IMR-90 (cell line): ENCODE measurements at regions not wholly inside any gene's neighbourhood (a gene's known extent, or its start where the extent isn't known, plus 50 kb on each side); places are given as distances from the start of the nearest gene placed in this dataset.

Experiments
- ATAC-seq: fragments of 200-7000 bp; cut with Tn5 transposase; 2 replicates; pipeline ENCODE4 v1.9.1; 2020; ENCODE audit warnings: low read depth, mild to moderate bottlenecking, moderate library complexity
- BruUV-seq: library from RNA; stranded (reverse); fragments of 400-500 nt; replicated peaks from 2 replicates; lab custom pipeline; 2021; lab: Mats Ljungman, UMichigan
- CTCF ChIA-PET: fragments of 300-600 bp; formaldehyde crosslinking; extraction: SDS; loops from one replicate; lab custom pipeline; 2021; ENCODE audit warnings: antibody characterized with exemption; lab: Yijun Ruan, JAX
- POLR2A ChIA-PET: fragments of 300-600 bp; sonication (Branson Sonifier 250); formaldehyde crosslinking; loops from one replicate; lab custom pipeline; 2022; ENCODE audit warnings: antibody characterized with exemption; ENCODE audit not compliant: unreplicated experiment; lab: Charles Lee
- DNase-seq: peaks from one replicate; pipeline ENCODE4 v3.0.0; 2013
- H2AFZ ChIP-seq: replicated peaks from 2 replicates; pipeline ENCODE3; 2013; ENCODE audit warnings: low read length, mild to moderate bottlenecking; ENCODE audit not compliant: poor library complexity
- H2AK5ac ChIP-seq: 2 replicates; pipeline ENCODE4 v1.6.1; 2013; ENCODE audit warnings: low read depth, low read length, inconsistent platforms
- H2AK9ac ChIP-seq: replicated peaks from 2 replicates; pipeline ENCODE3; 2013; ENCODE audit warnings: mild to moderate bottlenecking, low read depth, low read length, moderate library complexity; ENCODE audit not compliant: poor library complexity
- H2BK120ac ChIP-seq: 2 replicates; pipeline ENCODE4 v1.6.1; 2013; ENCODE audit warnings: low read depth, low read length, inconsistent platforms
- H2BK15ac ChIP-seq: 3 replicates; pipeline ENCODE4 v1.6.1; 2013; ENCODE audit warnings: low read depth, low read length, inconsistent platforms
- H2BK20ac ChIP-seq: 2 replicates; pipeline ENCODE4 v1.6.1; 2013; ENCODE audit warnings: low read depth, mild to moderate bottlenecking, inconsistent platforms, low read length, moderate library complexity
- H2BK5ac ChIP-seq: 2 replicates; pipeline ENCODE4 v1.6.1; 2013; ENCODE audit warnings: mild to moderate bottlenecking, low read depth, low read length, inconsistent platforms; ENCODE audit not compliant: poor library complexity, severe bottlenecking
- H3K14ac ChIP-seq: replicated peaks from 2 replicates; pipeline ENCODE4 v1.6.1; 2013; ENCODE audit warnings: low read depth, low read length, inconsistent platforms
- H3K18ac ChIP-seq: 2 replicates; pipeline ENCODE4 v1.6.1; 2013; ENCODE audit warnings: low read depth, low read length, control low read depth
- H3K23ac ChIP-seq: 2 replicates; pipeline ENCODE4 v1.6.1; 2013; ENCODE audit warnings: low read depth, low read length, inconsistent platforms
- H3K27ac ChIP-seq: 2 replicates; pipeline ENCODE4 v1.5.1; 2013; ENCODE audit warnings: mild to moderate bottlenecking, control low read depth, low read length; ENCODE audit not compliant: insufficient read depth
- H3K27me3 ChIP-seq: 2 replicates; pipeline ENCODE4 v1.6.1; 2013; ENCODE audit warnings: low read length; ENCODE audit not compliant: control insufficient read depth, insufficient read depth
- H3K36me3 ChIP-seq: 2 replicates; pipeline ENCODE4 v1.6.1; 2013; ENCODE audit warnings: low read length, mixed read lengths; ENCODE audit not compliant: control insufficient read depth, insufficient read depth
- H3K4ac ChIP-seq: 2 replicates; pipeline ENCODE4 v1.6.1; 2013; ENCODE audit warnings: low read depth, low read length, inconsistent platforms
- H3K4me1 ChIP-seq: 2 replicates; pipeline ENCODE4 v1.6.1; 2013; ENCODE audit warnings: low read length, mixed read lengths; ENCODE audit not compliant: control insufficient read depth, insufficient read depth
- H3K4me2 ChIP-seq: 2 replicates; pipeline ENCODE4 v1.6.1; 2013; ENCODE audit warnings: low read depth, mild to moderate bottlenecking, control low read depth, low read length, moderate library complexity
- H3K4me3 ChIP-seq: 2 replicates; pipeline ENCODE4 v1.5.1; 2013; ENCODE audit warnings: low read depth, mild to moderate bottlenecking, control low read depth, low read length, moderate library complexity; ENCODE audit not compliant: insufficient read depth
- H3K56ac ChIP-seq: 2 replicates; pipeline ENCODE4 v1.6.1; 2013; ENCODE audit warnings: low read length, inconsistent platforms; ENCODE audit not compliant: insufficient read depth; ENCODE audit errors: extremely low read depth
- H3K79me1 ChIP-seq, 2 experiments: 2 replicates each; pipeline ENCODE4 v1.6.1; 2013; ENCODE audit warnings: low read length in 2 of 2, inconsistent platforms in 1 of 2, low read depth in 1 of 2
- H3K9ac ChIP-seq: 2 replicates; pipeline ENCODE4 v1.6.1; 2013; ENCODE audit warnings: low read depth, low read length, control low read depth
- H3K9me1 ChIP-seq: 2 replicates; pipeline ENCODE4 v1.6.1; 2013; ENCODE audit warnings: low read length, inconsistent platforms; ENCODE audit not compliant: insufficient read depth
- H3K9me3 ChIP-seq: 2 replicates; pipeline ENCODE4 v1.6.1; 2013; ENCODE audit warnings: low read length; ENCODE audit not compliant: control insufficient read depth, insufficient read depth
- H4K20me1 ChIP-seq: 2 replicates; pipeline ENCODE4 v1.6.1; 2013; ENCODE audit warnings: low read length, inconsistent platforms; ENCODE audit not compliant: insufficient read depth
- H4K5ac ChIP-seq: 2 replicates; pipeline ENCODE4 v1.6.1; 2013; ENCODE audit warnings: mild to moderate bottlenecking, low read depth, low read length, control low read depth
- H4K8ac ChIP-seq, 2 experiments: 2 replicates each; pipeline ENCODE4 v1.6.1; 2013; ENCODE audit warnings: low read depth in 2 of 2, low read length in 2 of 2, control low read depth in 1 of 2, inconsistent platforms in 1 of 2
- H4K91ac ChIP-seq: 2 replicates; pipeline ENCODE4 v1.6.1; 2013; ENCODE audit warnings: low read depth, low read length, inconsistent platforms; ENCODE audit not compliant: insufficient read depth
- BHLHE40 ChIP-seq: fragments of 150-350 bp; IDR thresholded peaks from 2 replicates; pipeline ENCODE4 v1.6.1; 2016; ENCODE audit warnings: mild to moderate bottlenecking, low read depth, low read length
- FOS ChIP-seq: fragments of 150-350 bp; IDR thresholded peaks from 2 replicates; pipeline ENCODE4 v1.6.1; 2016; ENCODE audit warnings: low read depth, low read length
- MAFK ChIP-seq: IDR thresholded peaks from 2 replicates; pipeline ENCODE4 v1.6.1; 2012; ENCODE audit warnings: low read depth, low read length, improper control_type of control experiment
- RCOR1 ChIP-seq: IDR thresholded peaks from 2 replicates; pipeline ENCODE4 v1.6.1; 2012; ENCODE audit warnings: mild to moderate bottlenecking, low read length, improper control_type of control experiment; ENCODE audit not compliant: insufficient replicate concordance
- SMC3 ChIP-seq: fragments of 150-350 bp; IDR thresholded peaks from 2 replicates; pipeline ENCODE4 v1.6.1; 2016; ENCODE audit warnings: low read depth, mild to moderate bottlenecking, antibody characterized with exemption, low read length, moderate library complexity
- WGBS, 2 experiments: methylation state at CpG; one replicate each; pipeline versions ENCODE4 v1.1.5 to v1.1.7; 2013; ENCODE audit warnings: missing lambda C conversion rate in 2 of 2; ENCODE audit not compliant: insufficient read length in 1 of 2; ENCODE audit errors: extremely low coverage in 2 of 2; 5-methylcytosine and 5-hydroxymethylcytosine counted together
- dilution Hi-C: fragments of 300-500 bp; cut with HindIII; formaldehyde crosslinking; loops from one replicate; pipeline ENCODE4 v1.14.3; 2018; ENCODE audit warnings: low sequenced_read_pairs; ENCODE audit not compliant: unreplicated experiment
- in situ Hi-C: fragments of 300-500 bp; cut with MboI; formaldehyde crosslinking; loops from 3 replicates; pipeline ENCODE4 v1.14.3; 2019; ENCODE audit warnings: low sequenced_read_pairs, inconsistent platforms, mixed read lengths
- intact Hi-C: fragments of 100-400 bp; cut with micrococcal nuclease; formaldehyde crosslinking; loops from 2 replicates; pipeline ENCODE4 v1.10.0; 2022

DNA sequence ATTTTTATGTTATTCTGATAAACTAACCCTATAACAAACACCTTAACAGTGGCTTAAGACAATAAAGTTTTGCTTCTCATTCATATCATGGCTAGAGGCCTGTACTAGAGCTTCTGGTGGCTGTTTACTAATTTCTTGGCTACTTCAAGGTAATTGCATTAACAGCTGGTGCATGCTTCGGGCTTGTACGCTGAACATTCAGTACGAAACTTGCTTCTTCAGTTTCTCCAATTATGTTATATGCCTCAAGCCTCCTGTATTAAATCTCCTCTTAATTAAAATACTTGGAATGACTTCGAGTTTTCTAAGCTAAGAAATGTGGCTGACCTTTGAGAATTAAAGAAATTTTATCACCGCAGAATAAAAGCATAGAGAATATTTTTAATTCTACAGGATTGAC is 138.9 kb upstream of the TRAM1L1 start:
- Histone ChIP-seq H3K36me3 (no peaks in the 10 kb centered on the region), H3K9me1 (no peaks in the 10 kb centered on the region), H3K4me3 (no peak overlapping the region), H3K79me1 (no peaks in the 10 kb centered on the region), H3K23ac (no peak overlapping the region), H2AK5ac (no peak overlapping the region), H4K91ac (no peak overlapping the region), H3K4ac (no peak overlapping the region), H2AK9ac (no peak overlapping the region), H3K9me3 (no peaks in the 10 kb centered on the region), H3K56ac (no peak overlapping the region), H4K8ac (no peak overlapping the region), H3K4me1 (no peaks in the 10 kb centered on the region), H3K27ac (no peak overlapping the region), H3K4me2 (no peak overlapping the region), H3K14ac (no peak overlapping the region), H3K18ac (no peak overlapping the region), H2BK5ac (no peak overlapping the region), H4K20me1 (no peaks in the 10 kb centered on the region), H3K9ac (no peak overlapping the region), H2BK120ac (no peak overlapping the region), H3K27me3 (no peaks in the 10 kb centered on the region), H2BK20ac (no peak overlapping the region), H4K5ac (no peak overlapping the region), H2AFZ (no peak overlapping the region), H2BK15ac (no peak overlapping the region)
- in situ Hi-C loops = no loop called here
- ATAC-seq = no peak
- no CpG with 5 or more reads among the region's 5 CpGs for WGBS, 2 experiments
- DNase-seq = no peak
- ChIA-PET CTCF (no interaction called here), POLR2A (no interaction called here)
- TF ChIP-seq RCOR1 = no peak
- no peak for TF ChIP-seq FOS
- TF ChIP-seq MAFK = no peak
- no peak for TF ChIP-seq BHLHE40
- no peak for TF ChIP-seq SMC3
- dilution Hi-C loops = no loop called here
- no TSS peak for BruUV-seq
- intact Hi-C loops = no loop called here
